CD4-positive, alpha-beta T cell treated with Interleukin-4 for 1 hour (primary cell): ENCODE measurements at regions not wholly inside any gene's neighbourhood (a gene's known extent, or its start where the extent isn't known, plus 50 kb on each side); places are given as distances from the start of the nearest gene placed in this dataset.

ENCODE experiments used
- DNase-seq, 2 donors: peaks; one replicate each; pipeline ENCODE4 v3.0.0-alpha.2; 2020 to 2022

- no peak for DNase-seq
Measured at GRCh38 chr4:138555584-138555983, 313.4 kb upstream of the SLC7A11 start.

GRCh38 chr4:138555108-138555507 is 313.0 kb upstream of the SLC7A11 start:
- no peak for DNase-seq

- no peak for DNase-seq
Measured at GRCh38 chr4:138553001-138553845, 311.1 kb upstream of the SLC7A11 start.

- DNase-seq, result no peak
Measured at GRCh38 chr4:138542191-138542776, 300.1 kb upstream of the SLC7A11 start.

GRCh38 chr4:138540056-138540800 is 298.1 kb upstream of the SLC7A11 start:
- no peak for DNase-seq

GRCh38 chr4:138538743-138539142 is 296.6 kb upstream of the SLC7A11 start:
- no peak for DNase-seq

GRCh38 chr4:138537731-138538490 is 295.8 kb upstream of the SLC7A11 start:
- no peak for DNase-seq

GRCh38 chr4:138535316-138535715 is 293.2 kb upstream of the SLC7A11 start:
- no peak for DNase-seq

GRCh38 chr4:138522366-138522765 is 280.2 kb upstream of the SLC7A11 start:
- no peak for DNase-seq

GRCh38 chr4:138521809-138522208 is 279.7 kb upstream of the SLC7A11 start:
- DNase-seq, result no peak

GRCh38 chr4:138519436-138519835 is 277.3 kb upstream of the SLC7A11 start:
- DNase-seq, result no peak

GRCh38 chr4:138513535-138513934 is 271.4 kb upstream of the SLC7A11 start:
- no peak for DNase-seq

GRCh38 chr4:138512756-138513155 is 270.6 kb upstream of the SLC7A11 start:
- DNase-seq, result no peak

- no peak for DNase-seq
Measured at GRCh38 chr4:138510053-138510452, 267.9 kb upstream of the SLC7A11 start.

- no peak for DNase-seq
Measured at GRCh38 chr4:138509346-138509745, 267.2 kb upstream of the SLC7A11 start.

GRCh38 chr4:138507522-138507921 is 265.4 kb upstream of the SLC7A11 start:
- no peak for DNase-seq

- DNase-seq, result no peak
Measured at GRCh38 chr4:138501614-138502013, 259.5 kb upstream of the SLC7A11 start.

- DNase-seq, result no peak
Measured at GRCh38 chr4:138500869-138501268, 258.7 kb upstream of the SLC7A11 start.

- DNase-seq, result no peak
Measured at GRCh38 chr4:138499627-138500026, 257.5 kb upstream of the SLC7A11 start.

- DNase-seq, result no peak
Measured at GRCh38 chr4:138494931-138495330, 252.8 kb upstream of the SLC7A11 start.

GRCh38 chr4:138494116-138494515 is 252.0 kb upstream of the SLC7A11 start:
- DNase-seq, result no peak

- DNase-seq, result no peak
Measured at GRCh38 chr4:138492176-138492575, 250.0 kb upstream of the SLC7A11 start.

- DNase-seq, result no peak
Measured at GRCh38 chr4:138488533-138488932, 246.4 kb upstream of the SLC7A11 start.
